KOPT-K1 (cell line): ENCODE measurements at regions not wholly inside any gene's neighbourhood (a gene's known extent, or its start where the extent isn't known, plus 50 kb on each side); places are given as distances from the start of the nearest gene placed in this dataset.

Experiments used
- H3K27ac ChIP-seq: fragments of 200-600 bp; sonication (generic); 2 replicates; pipeline ENCODE4 v1.5.1; 2016; ENCODE audit warnings: antibody characterized with exemption, mild to moderate bottlenecking, low read depth, low read length; ENCODE audit not compliant: poor library complexity, severe bottlenecking
- H3K36me3 ChIP-seq: fragments of 200-600 bp; sonication (generic); 2 replicates; pipeline ENCODE4 v1.5.1; 2017; ENCODE audit warnings: antibody characterized with exemption, mild to moderate bottlenecking, low read length, moderate library complexity; ENCODE audit not compliant: insufficient read depth
- H3K9me3 ChIP-seq: fragments of 200-600 bp; sonication (generic); 2 replicates; pipeline ENCODE4 v1.5.1; 2017; ENCODE audit warnings: antibody characterized with exemption, low read length, mild to moderate bottlenecking; ENCODE audit not compliant: insufficient read depth, poor library complexity, severe bottlenecking

- no peaks in the 10 kb centered on the region for H3K9me3 ChIP-seq
- H3K27ac ChIP-seq: no peak overlapping the region
- H3K36me3 ChIP-seq: no peaks in the 10 kb centered on the region
These were observed 97.9 kb upstream of the RND3 start for GRCh38 chr2:150585221-150585971.

- H3K9me3 ChIP-seq: peaks cover 3% of the 10 kb centered on the region
These were observed 96.6 kb upstream of the RND3 start for GRCh38 chr2:150584081-150584480.

GRCh38 chr2:150581717-150582472, 94.4 kb upstream of the RND3 start:
- Histone ChIP-seq H3K27ac (no peak overlapping the region), H3K36me3 (no peaks in the 10 kb centered on the region), H3K9me3 (peaks cover 17% of the 10 kb centered on the region)

More at GRCh38 chr2:150584081-150584480, 96.6 kb upstream of the RND3 start:
- H3K27ac ChIP-seq: no peak overlapping the region
- no peaks in the 10 kb centered on the region for H3K36me3 ChIP-seq

GRCh38 chr2:150578481-150578880, 91.0 kb upstream of the RND3 start:
- Histone ChIP-seq H3K9me3 (peaks cover 17% of the 10 kb centered on the region), H3K36me3 (no peaks in the 10 kb centered on the region)

GRCh38 chr2:150575861-150576260, 88.4 kb upstream of the RND3 start:
- Histone ChIP-seq H3K9me3 (peaks cover 17% of the 10 kb centered on the region), H3K27ac (no peak overlapping the region), H3K36me3 (no peaks in the 10 kb centered on the region)

More at GRCh38 chr2:150578481-150578880, 91.0 kb upstream of the RND3 start:
- no peak overlapping the region for H3K27ac ChIP-seq

- Histone ChIP-seq H3K9me3 (peaks cover 2% of the 10 kb centered on the region), H3K27ac (no peak overlapping the region), H3K36me3 (no peaks in the 10 kb centered on the region)
These were observed 85.5 kb upstream of the RND3 start for GRCh38 chr2:150572961-150573395.

- Histone ChIP-seq H3K9me3 (no peaks in the 10 kb centered on the region), H3K27ac (no peak overlapping the region), H3K36me3 (no peaks in the 10 kb centered on the region)
These were observed 84.8 kb upstream of the RND3 start for GRCh38 chr2:150572194-150572766.

GRCh38 chr2:150571121-150571520, 83.7 kb upstream of the RND3 start:
- Histone ChIP-seq H3K36me3 (no peaks in the 10 kb centered on the region), H3K9me3 (no peaks in the 10 kb centered on the region), H3K27ac (no peak overlapping the region)

GRCh38 chr2:150570712-150571111, 83.2 kb upstream of the RND3 start:
- Histone ChIP-seq H3K9me3 (no peaks in the 10 kb centered on the region), H3K36me3 (no peaks in the 10 kb centered on the region), H3K27ac (no peak overlapping the region)

GRCh38 chr2:150569761-150570160, 82.3 kb upstream of the RND3 start:
- no peak overlapping the region for H3K27ac ChIP-seq
- no peaks in the 10 kb centered on the region for H3K36me3 ChIP-seq
- no peaks in the 10 kb centered on the region for H3K9me3 ChIP-seq

- Histone ChIP-seq H3K27ac (no peak overlapping the region), H3K36me3 (no peaks in the 10 kb centered on the region), H3K9me3 (no peaks in the 10 kb centered on the region)
These were observed 80.4 kb upstream of the RND3 start for GRCh38 chr2:150567771-150568301.

GRCh38 chr2:150566289-150566688, 78.8 kb upstream of the RND3 start:
- Histone ChIP-seq H3K36me3 (no peaks in the 10 kb centered on the region), H3K27ac (no peak overlapping the region), H3K9me3 (no peaks in the 10 kb centered on the region)

- Histone ChIP-seq H3K27ac (no peak overlapping the region), H3K9me3 (no peaks in the 10 kb centered on the region), H3K36me3 (no peaks in the 10 kb centered on the region)
These were observed 73.6 kb upstream of the RND3 start for GRCh38 chr2:150561076-150561475.

- Histone ChIP-seq H3K9me3 (no peaks in the 10 kb centered on the region), H3K27ac (no peak overlapping the region), H3K36me3 (no peaks in the 10 kb centered on the region)
These were observed 69.6 kb upstream of the RND3 start for GRCh38 chr2:150557020-150557600.
